CD1c-positive myeloid dendritic cell (primary cell): ENCODE measurements at regions not wholly inside any gene's neighbourhood (a gene's known extent, or its start where the extent isn't known, plus 50 kb on each side); places are given as distances from the start of the nearest gene placed in this dataset.
"Not testable (repeated sequence)": the region's sequence is repeated elsewhere in the genome, so short reads cannot be mapped to it uniquely, and the experiment has no call there.

Experiments
- DNase-seq: peaks from one replicate; pipeline ENCODE4 v3.0.0-alpha.2; 2016; ENCODE audit errors: extremely low spot score

GRCh38 chr9:89937051-89937450 lies 332.2 kb downstream of the GADD45G start:
- DNase-seq: no peak

GRCh38 chr9:89939181-89939580 lies 334.4 kb downstream of the GADD45G start:
- DNase-seq: no peak

DNA sequence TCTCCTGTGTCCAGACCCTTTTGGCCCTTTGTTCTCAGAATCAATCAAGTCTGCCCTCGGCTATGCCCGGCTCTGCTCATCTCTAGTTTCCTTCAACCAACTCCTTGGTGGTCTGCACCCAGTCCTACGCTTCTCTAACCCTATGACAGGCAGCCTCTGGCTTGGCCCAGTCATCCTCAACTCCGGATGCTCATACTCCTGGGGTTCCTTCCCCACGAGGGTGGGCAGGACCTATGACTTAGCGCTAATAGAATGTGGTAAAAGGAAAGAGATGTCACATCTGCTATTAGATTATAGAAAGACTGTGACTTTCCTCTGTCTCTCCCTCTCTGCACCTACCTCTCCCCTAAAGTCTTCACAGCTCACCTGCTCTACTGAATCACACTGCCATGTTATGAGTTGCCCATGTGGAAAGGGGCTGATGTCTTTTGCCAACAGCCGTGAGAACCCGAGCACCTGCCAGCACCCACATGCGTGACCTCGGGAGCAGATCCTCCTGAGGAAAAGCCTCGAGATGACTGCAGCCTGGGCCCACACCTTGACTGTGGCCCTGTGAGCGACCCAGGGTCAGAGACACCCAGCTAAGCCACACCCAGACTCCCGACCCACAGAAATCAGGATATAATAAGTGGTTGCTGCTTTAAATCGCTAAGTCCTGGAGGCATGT lies 334.9 kb downstream of the GADD45G start:
- no peak for DNase-seq

DNA sequence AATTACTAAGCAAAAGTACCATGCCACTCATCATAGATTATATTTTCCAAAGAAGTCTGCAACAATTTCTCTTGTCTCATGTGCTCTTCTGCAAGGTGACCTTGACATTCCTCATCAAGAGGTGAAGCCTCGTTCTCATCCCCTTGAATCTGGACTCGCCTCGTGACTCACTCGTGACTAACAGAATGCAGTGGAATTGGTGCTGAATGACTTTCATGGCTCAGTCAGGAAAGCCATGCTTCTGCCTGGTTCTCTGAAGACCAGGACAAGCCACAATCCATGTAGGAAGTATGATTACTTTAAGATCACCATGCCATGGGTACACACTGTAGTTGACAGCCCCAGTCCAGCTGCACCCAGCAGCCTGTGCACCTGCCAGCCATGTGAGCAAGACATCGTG lies 335.8 kb downstream of the GADD45G start:
- DNase-seq: no peak

DNA sequence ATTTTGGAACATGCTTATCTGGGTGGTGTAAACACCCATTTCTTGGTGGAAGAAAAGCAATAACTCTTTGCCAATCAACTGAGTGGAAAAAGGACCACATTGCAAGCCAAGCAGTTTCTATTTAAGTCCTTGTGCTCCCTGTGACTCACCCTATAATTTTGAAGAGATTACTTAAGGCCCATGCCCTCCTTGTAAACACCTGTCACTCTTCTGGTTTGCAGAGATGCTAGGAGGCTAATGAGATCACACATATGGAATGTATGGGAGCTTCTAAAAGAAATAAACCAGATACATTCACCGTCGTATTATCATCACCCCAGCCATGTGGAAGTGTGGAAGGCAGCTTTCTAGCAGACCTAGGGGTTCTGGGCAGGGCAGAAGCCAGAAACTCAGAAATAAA lies 337.1 kb downstream of the GADD45G start:
- no peak for DNase-seq

DNA sequence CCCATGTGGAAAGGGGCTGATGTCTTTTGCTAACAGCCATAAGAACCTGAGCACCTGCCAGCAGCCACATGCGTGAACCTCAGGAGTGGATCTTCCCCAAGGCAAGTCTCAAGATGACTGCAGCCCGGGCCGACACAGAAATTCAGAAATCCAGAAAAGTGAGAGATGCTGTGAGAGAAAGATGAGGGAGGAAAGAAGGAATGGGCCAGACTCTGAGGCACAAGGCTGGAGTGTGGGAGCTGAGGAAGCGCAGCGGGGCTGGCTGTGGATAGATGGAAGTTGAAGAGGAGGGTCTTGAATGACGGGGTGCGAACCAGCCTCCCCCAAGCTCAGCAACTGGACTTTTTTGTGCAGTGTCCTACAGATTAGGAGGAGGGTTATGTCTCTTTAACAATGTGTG lies 337.8 kb downstream of the GADD45G start:
- DNase-seq: no peak

GRCh38 chr9:89943309-89943708 lies 338.5 kb downstream of the GADD45G start:
- no peak for DNase-seq

- no peak for DNase-seq
These were observed 338.9 kb downstream of the GADD45G start for GRCh38 chr9:89943728-89944127.

- no peak for DNase-seq
These were observed 340.3 kb downstream of the GADD45G start for GRCh38 chr9:89945133-89945532.

GRCh38 chr9:89946741-89947140 lies 341.9 kb downstream of the GADD45G start:
- no peak for DNase-seq

GRCh38 chr9:89949111-89949510 lies 344.3 kb downstream of the GADD45G start:
- no peak for DNase-seq

- no peak for DNase-seq
These were observed 346.9 kb downstream of the GADD45G start for GRCh38 chr9:89951675-89952074.

- no peak for DNase-seq
These were observed 347.6 kb downstream of the GADD45G start for GRCh38 chr9:89952401-89952800.

DNA sequence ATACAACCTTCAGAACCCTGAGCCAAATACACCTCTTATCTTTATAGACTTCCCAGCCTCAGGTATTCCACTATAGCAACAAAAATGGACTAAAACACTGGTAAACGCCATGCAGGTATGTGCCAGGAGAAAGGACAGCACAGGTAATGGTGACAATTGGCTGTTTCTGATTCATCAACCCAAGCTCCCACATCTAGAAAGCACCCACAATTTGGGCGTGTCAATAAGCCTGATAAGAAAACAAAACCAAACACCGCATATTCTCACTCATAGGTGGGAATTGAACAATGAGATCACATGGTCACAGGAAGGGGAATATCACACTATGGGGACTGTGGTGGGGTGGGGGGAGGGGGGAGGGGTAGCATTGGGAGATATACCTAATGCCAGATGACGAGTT lies 348.5 kb downstream of the GADD45G start:
- DNase-seq: not testable (repeated sequence)

DNA sequence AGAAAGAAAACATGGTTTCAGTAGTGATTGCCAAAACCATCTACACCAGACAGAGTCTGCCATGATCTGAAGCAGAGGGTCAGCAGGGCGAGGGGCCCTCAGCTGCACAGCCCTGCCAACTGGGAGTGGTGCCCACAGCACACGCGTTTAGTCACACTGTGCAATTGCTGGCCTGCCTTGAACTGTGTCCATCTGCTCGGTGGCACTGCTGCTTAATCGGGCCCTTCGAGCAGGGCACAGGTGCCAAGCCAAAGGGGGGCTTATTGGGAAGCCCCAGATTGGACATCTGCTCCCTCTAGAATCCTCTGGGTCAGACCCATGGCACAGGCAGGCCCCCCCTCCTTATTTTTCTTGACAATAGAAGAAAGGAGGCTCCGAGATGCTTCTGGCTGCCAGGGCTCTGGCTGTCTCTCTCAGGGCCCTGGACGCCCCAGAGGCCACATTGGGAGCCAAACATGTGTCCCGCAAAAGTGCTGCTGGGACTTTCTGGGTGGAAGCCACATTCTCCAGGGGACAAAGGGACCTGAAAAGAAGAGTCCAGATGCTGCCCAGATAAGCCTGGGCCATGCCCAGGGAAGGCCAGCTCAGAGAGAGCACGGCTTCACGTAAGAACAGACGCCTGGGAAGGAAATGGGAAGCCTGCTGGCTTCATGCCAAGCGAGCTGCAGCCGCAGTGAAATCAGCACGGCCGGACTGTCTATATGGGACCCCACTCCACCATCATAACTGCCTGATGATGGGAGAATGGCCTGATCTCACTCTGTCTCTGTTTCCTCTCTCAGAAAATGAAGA lies 349.2 kb downstream of the GADD45G start:
- no peak for DNase-seq

DNA sequence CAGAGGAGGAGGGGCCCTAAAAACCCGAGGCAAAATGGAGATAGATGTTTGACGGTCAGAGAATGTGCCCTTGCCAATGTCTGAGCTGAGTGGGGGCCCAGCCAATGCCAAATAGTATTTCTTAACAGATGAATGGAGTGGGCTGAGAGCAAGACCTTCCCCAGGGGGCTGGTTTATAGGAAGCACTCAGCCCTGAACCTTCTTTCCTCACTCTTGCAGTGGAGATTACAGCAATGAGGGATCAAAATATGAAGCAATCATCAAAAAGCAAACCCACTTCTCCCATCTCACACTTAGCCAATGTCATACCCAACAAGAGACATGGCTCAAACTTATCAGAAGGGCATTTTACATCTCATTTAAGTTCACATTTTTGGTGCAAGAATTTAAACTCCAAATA lies 350.3 kb downstream of the GADD45G start:
- DNase-seq: no peak

GRCh38 chr9:89955626-89956025 lies 350.8 kb downstream of the GADD45G start:
- DNase-seq: no peak

DNA sequence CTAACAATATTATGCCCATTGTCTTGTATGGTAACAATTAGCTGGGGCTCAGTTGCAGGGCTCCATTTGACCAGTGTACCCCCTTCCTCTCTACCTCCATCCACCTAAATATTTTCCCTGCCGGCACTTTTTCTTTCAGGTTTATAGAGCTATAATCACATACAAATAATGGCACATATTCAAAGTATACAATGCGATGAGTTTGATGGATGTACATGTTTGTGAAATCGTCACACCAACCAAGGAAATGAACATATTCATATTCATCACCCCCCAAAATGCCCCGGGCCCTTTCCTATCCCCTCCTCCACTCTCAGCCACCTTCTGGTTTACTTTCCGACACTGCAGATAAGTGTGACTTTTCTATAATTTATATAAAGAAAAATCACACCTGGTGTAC lies 351.5 kb downstream of the GADD45G start:
- DNase-seq: no peak

- DNase-seq: no peak
These were observed 352.1 kb downstream of the GADD45G start for GRCh38 chr9:89956907-89957306.

- DNase-seq: no peak
These were observed 353.3 kb downstream of the GADD45G start for GRCh38 chr9:89958086-89958485.

DNA sequence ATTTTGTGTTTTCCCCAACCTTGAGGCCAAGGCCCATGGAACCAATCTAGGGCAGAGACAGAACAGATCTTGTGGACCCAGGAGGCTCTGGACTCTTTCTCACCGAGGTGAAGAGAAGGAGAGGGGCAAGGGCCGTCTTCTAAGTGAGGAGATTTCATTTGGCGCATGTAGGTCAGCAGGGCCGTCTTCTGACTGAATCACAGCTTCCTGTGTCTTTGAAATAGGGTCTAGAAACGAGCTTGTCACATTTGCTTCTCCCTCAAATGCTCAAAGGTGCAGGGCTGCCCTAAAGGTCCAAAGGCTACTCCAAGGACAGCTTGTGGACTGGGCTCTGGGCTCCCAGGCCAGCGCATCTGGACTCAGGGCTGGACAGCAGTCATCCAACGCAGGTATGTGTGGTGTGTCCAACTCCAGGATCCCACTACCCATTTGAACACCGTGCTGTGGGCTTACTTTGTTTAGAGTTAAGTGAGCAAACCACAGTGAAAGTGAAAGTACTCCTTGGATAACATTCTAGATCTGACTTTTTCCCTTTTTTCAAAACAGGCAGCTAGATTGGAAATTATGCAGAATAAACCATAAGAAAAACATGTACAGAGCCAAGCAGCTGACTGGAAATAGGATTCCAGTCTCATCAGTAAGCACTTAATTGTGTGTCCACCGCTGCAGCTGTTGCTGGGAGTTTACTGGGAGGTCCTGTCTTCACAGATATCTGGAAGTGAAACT lies 357.0 kb downstream of the GADD45G start:
- DNase-seq: no peak

DNA sequence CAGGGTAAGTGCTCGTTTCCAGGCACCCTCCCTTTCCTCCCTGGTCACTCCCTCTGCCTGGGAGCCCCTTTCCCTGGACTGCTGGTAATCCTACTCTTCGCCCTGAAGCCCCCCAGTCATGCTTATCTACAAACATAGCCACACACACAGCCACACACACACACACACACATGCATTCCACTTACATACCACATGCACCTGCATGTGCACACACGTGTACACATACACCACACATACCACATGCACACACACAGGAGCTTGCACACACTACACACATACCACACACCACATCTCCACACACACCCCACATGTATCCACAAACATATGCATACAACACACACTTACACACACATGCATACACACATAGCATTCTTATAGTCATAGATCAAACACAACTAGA lies 358.5 kb downstream of the GADD45G start:
- no peak for DNase-seq

DNA sequence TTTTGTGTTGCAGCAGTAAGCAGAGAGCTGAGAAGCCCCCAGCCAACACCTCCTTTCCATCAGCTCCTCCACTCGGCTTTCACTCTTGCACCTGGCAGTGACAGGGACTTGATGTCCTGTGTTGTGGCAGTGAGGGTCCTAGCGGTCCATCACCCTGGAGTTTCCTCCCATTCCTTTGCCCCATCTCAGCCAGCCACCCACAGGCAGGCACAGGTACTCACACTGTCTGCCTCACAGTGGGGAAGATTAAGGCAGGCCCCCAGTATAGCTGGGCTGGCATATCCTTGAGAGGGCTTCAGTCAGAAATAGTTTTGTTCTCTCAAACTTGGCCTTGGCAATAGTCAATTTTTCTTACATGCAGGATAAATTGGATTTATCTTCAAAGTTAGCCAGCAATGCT lies 362.7 kb downstream of the GADD45G start:
- DNase-seq: no peak
